CD8-positive, alpha-beta memory T cell (primary cell): ENCODE measurements at regions not wholly inside any gene's neighbourhood (a gene's known extent, or its start where the extent isn't known, plus 50 kb on each side); places are given as distances from the start of the nearest gene placed in this dataset.

Source experiments
- CTCF ChIA-PET: fragments of 350-600 bp; sonication (Branson Sonifier 250); formaldehyde crosslinking; loops from one replicate; lab custom pipeline; 2021; ENCODE audit warnings: antibody characterized with exemption; lab: Charles Lee
- POLR2A ChIA-PET: fragments of 350-600 bp; sonication (Branson Sonifier 250); formaldehyde crosslinking; loops from one replicate; lab custom pipeline; 2021; ENCODE audit warnings: antibody characterized with exemption; lab: Charles Lee
- DNase-seq, 5 donors: peaks; one replicate each; pipeline versions ENCODE4 v3.0.0 to v3.0.0-alpha.2; 2020 to 2022; ENCODE audit warnings: mixed read lengths in 1 of 5
- H3K27ac ChIP-seq: one replicate; pipeline ENCODE4 v1.7.0; 2013; ENCODE audit warnings: low read depth, mild to moderate bottlenecking, low read length, moderate library complexity
- H3K27me3 ChIP-seq: 2 replicates; pipeline ENCODE4 v1.7.0; 2013; ENCODE audit warnings: low read length, mild to moderate bottlenecking; ENCODE audit not compliant: insufficient read depth, poor library complexity, severe bottlenecking
- H3K36me3 ChIP-seq: 2 replicates; pipeline ENCODE4 v1.7.0; 2013; ENCODE audit warnings: mild to moderate bottlenecking, low read length, moderate library complexity; ENCODE audit not compliant: insufficient read depth
- H3K4me1 ChIP-seq: 2 replicates; pipeline ENCODE4 v1.7.0; 2013; ENCODE audit warnings: mild to moderate bottlenecking, low read length, moderate library complexity; ENCODE audit not compliant: insufficient read depth
- H3K4me3 ChIP-seq: 2 replicates; pipeline ENCODE4 v1.7.0; 2013; ENCODE audit warnings: mild to moderate bottlenecking, low read length
- H3K9me3 ChIP-seq: 2 replicates; pipeline ENCODE4 v1.7.0; 2013; ENCODE audit warnings: mild to moderate bottlenecking, low read length
- H3K27ac Mint-ChIP-seq, 8 donors: one replicate each; pipeline ENCODE4 v1.8.0; 2020 to 2021; ENCODE audit warnings: mixed read lengths in 8 of 8, mild to moderate bottlenecking in 6 of 8, inconsistent platforms in 3 of 8, moderate library complexity in 3 of 8
- H3K27me3 Mint-ChIP-seq, 2 donors: one replicate each; pipeline ENCODE4 v1.8.0; 2020 to 2021; ENCODE audit warnings: mixed read lengths in 2 of 2, mild to moderate bottlenecking in 1 of 2, moderate library complexity in 1 of 2
- H3K36me3 Mint-ChIP-seq, 3 donors: one replicate each; pipeline ENCODE4 v1.8.0; 2020 to 2021; ENCODE audit warnings: mixed read lengths in 3 of 3, inconsistent platforms in 1 of 3, mild to moderate bottlenecking in 1 of 3
- H3K4me1 Mint-ChIP-seq, 3 donors: one replicate each; pipeline ENCODE4 v1.8.0; 2020 to 2021; ENCODE audit warnings: mixed read lengths in 3 of 3, inconsistent platforms in 1 of 3, mild to moderate bottlenecking in 1 of 3
- H3K4me3 Mint-ChIP-seq, 7 donors: one replicate each; pipeline ENCODE4 v1.8.0; 2020 to 2021; ENCODE audit warnings: mixed read lengths in 7 of 7, mild to moderate bottlenecking in 6 of 7, moderate library complexity in 4 of 7, inconsistent platforms in 2 of 7
- H3K9me3 Mint-ChIP-seq, 5 donors: one replicate each; pipeline ENCODE4 v1.8.0; 2020 to 2022; ENCODE audit warnings: mixed read lengths in 5 of 5, mild to moderate bottlenecking in 3 of 5, moderate library complexity in 2 of 5, inconsistent platforms in 1 of 5

DNA sequence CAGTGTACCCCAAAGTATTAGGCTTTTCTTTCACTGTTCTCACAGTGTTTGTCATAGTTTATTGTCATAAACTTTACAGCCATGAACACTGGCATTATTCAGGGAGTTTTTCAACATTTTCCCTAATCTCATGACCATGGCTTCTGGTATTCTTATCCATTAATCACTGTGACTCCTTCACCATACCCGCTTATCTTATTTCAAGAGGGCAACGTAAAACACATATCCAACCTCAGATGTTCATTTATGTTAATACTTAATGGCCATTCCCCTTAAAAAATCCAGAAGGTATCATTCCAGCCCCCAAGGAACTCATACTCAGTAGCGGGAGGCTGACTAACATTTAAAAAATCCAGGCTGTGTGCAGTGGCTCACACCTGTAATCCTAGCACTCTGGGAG, 78.5 kb upstream of the RGS4 start:
- Histone ChIP-seq H3K36me3 (no peaks in the 10 kb centered on the region), H3K4me3 (no peak overlapping the region), H3K27me3 (peaks cover 3% of the 10 kb centered on the region), H3K4me1 (no peaks in the 10 kb centered on the region), H3K27ac (no peak overlapping the region), H3K9me3 (no peaks in the 10 kb centered on the region)
- Mint-ChIP-seq H3K27me3 (peaks cover 8 to 10% of the 10 kb centered on the region in 2 donors), H3K27ac (no peak overlapping the region), H3K4me1 (no peaks in the 10 kb centered on the region), H3K4me3 (no peak overlapping the region), H3K36me3 (no peaks in the 10 kb centered on the region), H3K9me3 (no peaks in the 10 kb centered on the region)
- CTCF ChIA-PET = no interaction called here
- POLR2A ChIA-PET = no interaction called here
- no peak for DNase-seq

DNA sequence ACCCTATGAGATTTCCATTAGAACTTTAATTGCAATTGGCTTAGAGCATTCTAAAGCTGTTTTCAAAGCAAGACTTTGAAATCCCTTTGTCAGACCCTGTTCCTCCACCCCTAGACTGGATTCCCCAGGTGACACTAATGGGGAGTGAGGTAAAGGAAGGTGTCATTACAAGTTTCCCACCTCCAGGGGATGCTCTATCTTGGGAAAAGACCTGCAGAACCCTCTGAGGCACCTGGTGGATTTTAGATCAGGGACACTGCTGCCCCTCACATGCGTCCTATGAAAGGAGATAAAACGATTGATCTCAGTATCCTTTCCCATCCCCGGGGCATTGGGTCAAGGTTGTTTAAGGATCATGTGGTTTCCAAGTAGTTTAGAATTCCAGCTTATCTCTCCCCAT, 80.3 kb upstream of the RGS4 start:
- POLR2A ChIA-PET = no interaction called here
- no peaks in the 10 kb centered on the region for H3K4me1 ChIP-seq
- no peaks in the 10 kb centered on the region for H3K36me3 Mint-ChIP-seq

DNA sequence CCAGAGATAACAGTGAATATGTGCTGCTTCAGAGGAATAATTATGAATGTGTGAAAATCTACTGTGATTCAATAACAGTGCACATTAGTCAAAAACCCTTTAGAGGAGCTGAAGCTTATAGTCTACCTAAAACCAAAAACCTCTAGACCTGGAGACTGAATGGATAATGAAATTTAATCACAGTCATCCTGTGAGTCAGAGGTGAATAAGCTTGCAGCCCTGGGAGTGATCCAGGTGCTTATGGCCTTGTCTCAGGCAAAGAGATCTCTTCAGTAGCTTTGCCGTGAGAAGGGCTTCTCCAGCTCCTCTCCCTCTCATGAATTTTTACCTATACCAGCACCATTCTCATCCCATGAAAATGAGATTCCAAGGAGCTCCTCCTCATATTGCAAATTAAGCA, 81.3 kb upstream of the RGS4 start:
- Histone ChIP-seq H3K4me3 (no peak overlapping the region), H3K36me3 (no peaks in the 10 kb centered on the region), H3K9me3 (no peaks in the 10 kb centered on the region), H3K27me3 (peaks cover 3% of the 10 kb centered on the region), H3K4me1 (no peaks in the 10 kb centered on the region), H3K27ac (no peak overlapping the region)
- CTCF ChIA-PET = no interaction called here
- Mint-ChIP-seq H3K36me3 (no peaks in the 10 kb centered on the region), H3K4me1 (no peaks in the 10 kb centered on the region), H3K9me3 (peaks cover 0 to 3% (median 0%) of the 10 kb centered on the region in 5 donors), H3K4me3 (no peak overlapping the region), H3K27ac (no peak overlapping the region), H3K27me3 (peaks cover 7 to 10% of the 10 kb centered on the region in 2 donors)
- POLR2A ChIA-PET = no interaction called here
- no peak for DNase-seq

More for the DNA sequence above, 80.3 kb upstream of the RGS4 start:
- Histone ChIP-seq H3K9me3 (no peaks in the 10 kb centered on the region), H3K36me3 (no peaks in the 10 kb centered on the region), H3K27ac (no peak overlapping the region), H3K27me3 (peaks cover 3% of the 10 kb centered on the region), H3K4me3 (no peak overlapping the region)
- no peak for DNase-seq
- no peak overlapping the region for H3K27ac Mint-ChIP-seq
- H3K4me3 Mint-ChIP-seq = no peak overlapping the region
- H3K4me1 Mint-ChIP-seq = no peaks in the 10 kb centered on the region
- peaks cover 5 to 10% of the 10 kb centered on the region in 2 donors for H3K27me3 Mint-ChIP-seq
- peaks cover 0 to 3% (median 0%) of the 10 kb centered on the region in 5 donors for H3K9me3 Mint-ChIP-seq
- CTCF ChIA-PET = no interaction called here

DNA sequence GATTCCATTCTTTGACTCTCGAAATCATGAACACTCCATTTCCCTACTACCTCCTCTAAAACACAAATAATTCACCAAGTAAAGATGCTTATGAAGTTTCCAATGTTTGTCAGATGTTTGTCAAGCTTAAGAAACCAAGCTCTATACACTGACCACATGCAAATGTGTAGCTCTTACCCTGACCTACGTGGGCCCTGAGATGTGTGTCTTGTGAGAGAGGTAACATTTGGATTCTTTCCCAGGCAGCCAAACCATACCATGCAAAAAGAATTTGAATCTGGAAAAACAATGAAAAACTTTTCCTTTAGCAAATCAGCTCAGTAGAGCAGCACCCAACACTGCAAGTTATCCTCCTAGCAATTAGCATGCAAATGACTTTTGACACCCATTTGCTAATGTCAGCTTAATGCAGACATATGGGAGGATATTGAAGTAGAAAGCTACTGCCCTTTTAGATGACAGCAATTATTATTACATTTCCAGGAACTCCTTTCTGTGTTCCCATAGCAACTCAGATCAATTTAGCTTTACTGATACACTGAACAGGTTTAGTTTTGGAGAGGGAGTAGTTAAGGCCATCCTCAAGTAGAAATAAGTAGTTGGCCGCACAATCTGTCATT, 83.2 kb upstream of the RGS4 start:
- CTCF ChIA-PET = no interaction called here
- H3K4me1 Mint-ChIP-seq = no peaks in the 10 kb centered on the region
- Histone ChIP-seq H3K9me3 (no peaks in the 10 kb centered on the region), H3K36me3 (no peaks in the 10 kb centered on the region), H3K27ac (no peak overlapping the region), H3K4me1 (no peaks in the 10 kb centered on the region), H3K4me3 (no peak overlapping the region), H3K27me3 (peaks cover 3% of the 10 kb centered on the region)
- H3K36me3 Mint-ChIP-seq = no peaks in the 10 kb centered on the region
- H3K27ac Mint-ChIP-seq = no peak overlapping the region
- no peak overlapping the region for H3K4me3 Mint-ChIP-seq
- H3K9me3 Mint-ChIP-seq = peaks cover 0 to 3% (median 0%) of the 10 kb centered on the region in 5 donors
- POLR2A ChIA-PET = no interaction called here
- H3K27me3 Mint-ChIP-seq = peaks cover 9 to 12% of the 10 kb centered on the region in 2 donors
- no peak for DNase-seq

DNA sequence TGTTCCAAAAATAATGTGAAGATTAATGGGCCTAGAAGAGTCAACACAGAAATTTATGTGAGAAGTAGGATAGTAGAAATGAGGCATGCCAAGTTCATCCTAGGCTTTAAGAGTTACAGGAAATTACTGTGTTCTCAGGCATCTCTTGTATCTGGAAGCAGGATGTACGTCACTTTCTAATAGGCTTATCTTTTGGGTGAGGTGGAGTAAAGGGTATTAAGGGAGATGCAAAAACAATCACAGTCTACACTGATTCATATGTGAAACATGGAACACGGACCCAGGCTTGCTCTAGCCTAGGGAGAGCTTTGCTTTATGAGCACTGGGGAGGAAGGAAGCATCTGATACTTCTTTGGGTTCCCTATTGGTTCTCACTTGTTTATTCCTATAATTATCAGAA, 84.5 kb upstream of the RGS4 start:
- DNase-seq = no peak
- Mint-ChIP-seq H3K4me1 (no peaks in the 10 kb centered on the region), H3K27ac (no peak overlapping the region), H3K27me3 (peaks cover 9 to 10% of the 10 kb centered on the region in 2 donors), H3K4me3 (no peak overlapping the region), H3K36me3 (no peaks in the 10 kb centered on the region), H3K9me3 (peaks cover 0 to 3% (median 0%) of the 10 kb centered on the region in 5 donors)
- no peak overlapping the region for H3K27ac ChIP-seq
- no peaks in the 10 kb centered on the region for H3K36me3 ChIP-seq
- H3K4me1 ChIP-seq = no peaks in the 10 kb centered on the region
- no peak overlapping the region for H3K4me3 ChIP-seq
- H3K9me3 ChIP-seq = no peaks in the 10 kb centered on the region
- ChIA-PET CTCF (no interaction called here), POLR2A (no interaction called here)
- peaks cover 3% of the 10 kb centered on the region for H3K27me3 ChIP-seq

DNA sequence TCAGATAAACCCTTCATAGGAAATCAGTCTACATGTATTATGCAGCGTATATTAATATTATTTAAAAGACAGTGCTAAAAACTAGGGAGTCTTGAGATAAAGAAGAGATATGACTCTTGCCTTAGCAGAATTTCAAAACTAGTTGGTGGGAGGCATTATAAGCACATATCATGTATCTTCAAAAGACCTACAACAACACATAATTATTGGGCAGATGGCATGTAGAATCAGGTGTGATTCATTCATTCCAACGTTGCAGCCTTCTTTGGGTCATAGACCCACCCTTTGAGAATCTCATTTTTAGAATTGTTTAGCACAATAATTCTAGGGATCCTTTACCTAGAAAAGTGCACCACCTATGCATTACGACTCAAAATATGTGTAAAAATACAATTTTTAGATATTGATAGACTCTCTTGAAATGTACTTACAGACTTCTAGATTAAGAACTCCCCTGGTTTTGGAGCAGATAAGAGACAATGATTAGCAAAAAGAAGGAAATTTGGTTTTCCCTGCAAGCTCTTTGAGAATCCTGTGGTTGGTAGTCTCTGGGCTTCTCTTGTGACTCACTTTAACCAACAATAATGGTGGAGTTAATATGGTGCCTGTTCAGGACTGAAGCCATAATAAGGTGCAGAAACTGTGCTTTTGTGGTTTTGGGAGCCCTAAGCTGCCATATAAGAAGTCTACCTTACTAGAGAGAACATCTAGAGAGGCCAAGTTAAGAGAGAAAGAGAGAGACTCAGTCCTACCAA, 85.3 kb upstream of the RGS4 start:
- ChIA-PET CTCF (no interaction called here), POLR2A (no interaction called here)
- Histone ChIP-seq H3K9me3 (no peaks in the 10 kb centered on the region), H3K36me3 (no peaks in the 10 kb centered on the region), H3K4me3 (no peak overlapping the region), H3K4me1 (no peaks in the 10 kb centered on the region), H3K27ac (no peak overlapping the region), H3K27me3 (peaks cover 3% of the 10 kb centered on the region)
- Mint-ChIP-seq H3K9me3 (peaks cover 0 to 3% (median 0%) of the 10 kb centered on the region in 5 donors), H3K27ac (no peak overlapping the region), H3K27me3 (peaks cover 7 to 9% of the 10 kb centered on the region in 2 donors), H3K36me3 (no peaks in the 10 kb centered on the region), H3K4me3 (no peak overlapping the region), H3K4me1 (no peaks in the 10 kb centered on the region)
- DNase-seq = no peak

DNA sequence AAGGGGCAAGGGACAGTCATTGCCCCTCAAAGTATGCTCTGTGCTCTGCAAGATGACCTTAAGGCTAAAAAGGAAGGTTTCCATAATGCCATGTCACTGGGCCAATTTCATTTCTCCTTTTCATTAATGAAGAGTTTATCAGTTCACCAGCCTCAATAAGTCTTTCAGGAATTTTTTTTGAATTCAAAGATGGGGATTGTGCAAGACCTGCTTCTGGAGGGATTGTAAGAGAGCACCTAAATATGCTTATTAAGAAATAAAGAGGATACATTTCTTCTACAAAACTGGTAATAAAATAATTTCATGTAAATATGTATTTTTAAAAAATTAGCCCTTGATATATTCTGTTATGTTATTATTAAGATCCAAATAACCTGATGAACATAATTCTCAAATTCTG, 86.8 kb upstream of the RGS4 start:
- Histone ChIP-seq H3K4me3 (no peak overlapping the region), H3K9me3 (no peaks in the 10 kb centered on the region), H3K27ac (no peak overlapping the region), H3K27me3 (no peaks in the 10 kb centered on the region), H3K4me1 (no peaks in the 10 kb centered on the region), H3K36me3 (no peaks in the 10 kb centered on the region)
- peaks cover 3 to 5% of the 10 kb centered on the region in 2 donors for H3K27me3 Mint-ChIP-seq
- DNase-seq = no peak
- no peak overlapping the region for H3K4me3 Mint-ChIP-seq
- H3K27ac Mint-ChIP-seq = no peak overlapping the region
- CTCF ChIA-PET = no interaction called here
- H3K9me3 Mint-ChIP-seq = peaks cover 0 to 3% (median 0%) of the 10 kb centered on the region in 5 donors
- no peaks in the 10 kb centered on the region for H3K4me1 Mint-ChIP-seq
- POLR2A ChIA-PET = no interaction called here
- no peaks in the 10 kb centered on the region for H3K36me3 Mint-ChIP-seq

DNA sequence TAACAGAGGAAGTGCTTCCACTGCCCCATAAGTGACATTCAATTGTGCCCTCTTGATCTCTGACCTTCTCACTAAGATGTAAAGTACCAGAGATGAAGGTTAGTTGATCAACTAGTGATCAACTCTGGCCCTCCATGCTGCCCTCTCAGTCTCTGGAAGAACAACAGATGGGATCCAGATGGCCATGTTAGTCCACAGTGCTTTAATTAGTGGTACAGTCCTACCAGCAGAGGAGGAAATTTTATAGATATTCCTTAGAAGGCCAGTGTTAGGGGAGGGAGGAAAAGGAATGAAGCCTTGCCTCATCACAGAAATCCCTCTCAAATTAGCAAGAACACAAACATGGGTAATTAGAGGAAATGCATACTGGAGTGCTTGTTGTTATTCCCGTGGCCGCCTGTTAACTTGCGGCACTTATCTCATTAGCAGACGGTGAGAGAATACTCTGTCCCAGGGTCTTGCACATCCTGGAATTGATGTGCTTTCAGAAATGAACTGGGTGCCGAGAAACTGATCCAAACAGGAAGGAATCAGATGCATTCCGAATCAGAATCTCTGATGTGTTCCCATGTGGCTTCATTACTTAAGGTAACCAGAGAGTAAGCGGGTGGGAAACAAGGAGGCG, 91.1 kb upstream of the RGS4 start:
- Histone ChIP-seq H3K9me3 (no peaks in the 10 kb centered on the region), H3K4me3 (no peak overlapping the region), H3K4me1 (no peaks in the 10 kb centered on the region), H3K27ac (no peak overlapping the region), H3K27me3 (no peaks in the 10 kb centered on the region), H3K36me3 (no peaks in the 10 kb centered on the region)
- ChIA-PET POLR2A (no interaction called here), CTCF (no interaction called here)
- Mint-ChIP-seq H3K36me3 (no peaks in the 10 kb centered on the region), H3K4me1 (no peaks in the 10 kb centered on the region), H3K9me3 (peaks cover 0 to 1% (median 0%) of the 10 kb centered on the region in 5 donors), H3K27ac (no peak overlapping the region), H3K4me3 (no peak overlapping the region), H3K27me3 (peaks cover 3% of the 10 kb centered on the region in 2 donors)
- no peak for DNase-seq
